H1 (cell line): ENCODE measurements at regions not wholly inside any gene's neighbourhood (a gene's known extent, or its start where the extent isn't known, plus 50 kb on each side); places are given as distances from the start of the nearest gene placed in this dataset.

Experiments
- CTCF ChIA-PET: fragments of 300-600 bp; sonication (Branson Sonifier 250); formaldehyde crosslinking; loops from one replicate; lab custom pipeline; 2021; ENCODE audit not compliant: partially characterized antibody; lab: Charles Lee
- POLR2A ChIA-PET: fragments of 300-600 bp; sonication (Branson Sonifier 250); formaldehyde crosslinking; loops from one replicate; lab custom pipeline; 2021; ENCODE audit warnings: inconsistent platforms; ENCODE audit not compliant: partially characterized antibody; lab: Charles Lee
- DNase-seq, 2 experiments: peaks; one replicate each; pipeline versions ENCODE4 v3.0.0 to v3.0.0-alpha.2; 2010 to 2022; ENCODE audit warnings: low spot score in 2 of 2, low read depth in 1 of 2, mixed read lengths in 1 of 2
- FAIRE-seq: peaks from 2 replicates; lab custom pipeline; 2011; peaks lifted over from hg19 to GRCh38; lab: Jason Lieb, UNC
- H2AFZ ChIP-seq: 2 replicates; pipeline ENCODE4 v1.8.1; 2012; ENCODE audit warnings: low read length, inconsistent platforms
- H2AK5ac ChIP-seq: 2 replicates; pipeline ENCODE4 v1.6.1; 2013; ENCODE audit warnings: low read depth, low read length
- H2BK120ac ChIP-seq: replicated peaks from 2 replicates; pipeline ENCODE3; 2013; ENCODE audit warnings: low read depth, low read length, inconsistent platforms
- H2BK12ac ChIP-seq: 2 replicates; pipeline ENCODE4 v1.6.1; 2013; ENCODE audit warnings: low read depth, low read length
- H2BK15ac ChIP-seq: 2 replicates; pipeline ENCODE4 v1.6.1; 2013; ENCODE audit warnings: low read length
- H2BK20ac ChIP-seq: 2 replicates; pipeline ENCODE4 v1.6.1; 2013; ENCODE audit warnings: low read length
- H2BK5ac ChIP-seq: 2 replicates; pipeline ENCODE4 v1.6.1; 2013; ENCODE audit warnings: low read depth, low read length
- H3K14ac ChIP-seq: 2 replicates; pipeline ENCODE4 v1.6.1; 2013; ENCODE audit warnings: inconsistent platforms; ENCODE audit not compliant: insufficient read length
- H3K18ac ChIP-seq: 2 replicates; pipeline ENCODE4 v1.6.1; 2013; ENCODE audit warnings: low read length; ENCODE audit errors: extremely low read depth
- H3K23ac ChIP-seq: 2 replicates; pipeline ENCODE4 v1.6.1; 2013; ENCODE audit warnings: inconsistent platforms; ENCODE audit not compliant: insufficient read length
- H3K23me2 ChIP-seq: 2 replicates; pipeline ENCODE4 v1.6.1; 2013; ENCODE audit warnings: low read depth, low read length
- H3K27ac ChIP-seq: 2 replicates; pipeline ENCODE4 v1.6.1; 2011; ENCODE audit warnings: low read depth, low read length, inconsistent platforms
- H3K27me3 ChIP-seq, 4 experiments: replicated peaks in 1 of 4; 1 replicate in 1 of 4; 2 replicates in 3 of 4; pipeline versions ENCODE4 v1.6.1 to v1.8.1; 2011 to 2013; ENCODE audit warnings: low read length in 3 of 4, mild to moderate bottlenecking in 3 of 4, inconsistent platforms in 2 of 4, mixed read lengths in 2 of 4, moderate library complexity in 1 of 4; ENCODE audit not compliant: control insufficient read depth in 3 of 4, insufficient read depth in 3 of 4; ENCODE audit errors: extremely low read depth in 1 of 4
- H3K36me3 ChIP-seq, 4 experiments: 2 replicates each; pipeline versions ENCODE4 v1.6.1 to v1.8.1; 2011 to 2013; ENCODE audit warnings: mild to moderate bottlenecking in 4 of 4, low read length in 3 of 4, moderate library complexity in 2 of 4, control low read depth in 1 of 4, inconsistent platforms in 1 of 4; ENCODE audit not compliant: insufficient read depth in 4 of 4, control insufficient read depth in 2 of 4
- H3K4ac ChIP-seq: replicated peaks from 2 replicates; pipeline ENCODE3; 2013; ENCODE audit warnings: low read length, low read depth, mixed read lengths, inconsistent platforms; ENCODE audit not compliant: insufficient read length
- H3K4me1 ChIP-seq, 4 experiments: replicated peaks in 1 of 4; 1 replicate in 1 of 4; 2 replicates in 3 of 4; pipeline versions ENCODE4 v1.6.1 to v1.8.1; 2011 to 2013; ENCODE audit warnings: low read length in 3 of 4, inconsistent platforms in 2 of 4, mixed read lengths in 1 of 4; ENCODE audit not compliant: insufficient read depth in 4 of 4, control insufficient read depth in 3 of 4
- H3K4me2 ChIP-seq, 2 experiments: 2 replicates each; pipeline versions ENCODE4 v1.6.1 to v1.8.1; 2011 to 2013; ENCODE audit warnings: low read depth in 2 of 2, low read length in 2 of 2, control low read depth in 1 of 2, inconsistent platforms in 1 of 2, mild to moderate bottlenecking in 1 of 2; ENCODE audit not compliant: insufficient read depth in 1 of 2
- H3K4me3 ChIP-seq, 4 experiments: fragments of 200-600, 300-600 bp in 1 of 4; sonication (generic), shearing (Covaris generic), sonication (Bioruptor Twin) in 1 of 4; 2 replicates each; pipeline versions ENCODE4 v1.5.1 to v1.8.1; 2011 to 2016; ENCODE audit warnings: low read length in 4 of 4, low read depth in 3 of 4, control low read depth in 2 of 4, inconsistent platforms in 2 of 4, mild to moderate bottlenecking in 2 of 4, mixed read lengths in 1 of 4, moderate library complexity in 1 of 4; ENCODE audit not compliant: insufficient read depth in 2 of 4; ENCODE audit errors: extremely low read depth in 1 of 4
- H3K56ac ChIP-seq: replicated peaks from 2 replicates; pipeline ENCODE3; 2013; ENCODE audit warnings: low read depth, mild to moderate bottlenecking, mixed read lengths, low read length, inconsistent platforms; ENCODE audit not compliant: insufficient read length
- H3K79me1 ChIP-seq: 2 replicates; pipeline ENCODE4 v1.6.1; 2013; ENCODE audit warnings: low read depth, low read length, control low read depth
- H3K79me2 ChIP-seq, 2 experiments: 2 replicates each; pipeline versions ENCODE4 v1.6.1 to v1.8.1; 2012 to 2013; ENCODE audit warnings: low read length in 2 of 2, mild to moderate bottlenecking in 2 of 2, inconsistent platforms in 1 of 2; ENCODE audit not compliant: insufficient read depth in 2 of 2, control insufficient read depth in 1 of 2
- H3K9ac ChIP-seq, 4 experiments: replicated peaks in 1 of 4; 1 replicate in 1 of 4; 2 replicates in 3 of 4; pipeline versions ENCODE4 v1.6.1 to v1.8.1; 2011 to 2013; ENCODE audit warnings: low read depth in 3 of 4, low read length in 3 of 4, control low read depth in 2 of 4, mild to moderate bottlenecking in 2 of 4, moderate library complexity in 2 of 4, inconsistent platforms in 1 of 4; ENCODE audit errors: extremely low read depth in 1 of 4
- H3K9me3 ChIP-seq, 2 experiments: 2 replicates each; pipeline versions ENCODE4 v1.6.1 to v1.8.1; 2012 to 2013; ENCODE audit warnings: mild to moderate bottlenecking in 2 of 2, moderate library complexity in 2 of 2, control low read depth in 1 of 2, inconsistent platforms in 1 of 2, low read depth in 1 of 2, low read length in 1 of 2, mixed read lengths in 1 of 2; ENCODE audit not compliant: insufficient read depth in 2 of 2
- H4K20me1 ChIP-seq, 2 experiments: replicated peaks in 1 of 2; 2 replicates each; pipeline versions ENCODE3 to v1.8.1; 2011 to 2013; ENCODE audit warnings: inconsistent platforms in 2 of 2, low read length in 2 of 2, mild to moderate bottlenecking in 1 of 2; ENCODE audit not compliant: insufficient read depth in 2 of 2, control insufficient read depth in 1 of 2
- H4K5ac ChIP-seq: 2 replicates; pipeline ENCODE4 v1.6.1; 2013; ENCODE audit warnings: low read length, low read depth, mixed read lengths, inconsistent platforms; ENCODE audit not compliant: insufficient read length
- H4K8ac ChIP-seq: 2 replicates; pipeline ENCODE4 v1.8.0; 2013; ENCODE audit warnings: mild to moderate bottlenecking, moderate library complexity, low read length, inconsistent platforms; ENCODE audit not compliant: insufficient read depth; ENCODE audit errors: extremely low read depth
- H4K91ac ChIP-seq: replicated peaks from 2 replicates; pipeline ENCODE3; 2013; ENCODE audit warnings: low read length, mixed read lengths, inconsistent platforms; ENCODE audit not compliant: insufficient read length
- CEBPB ChIP-seq: IDR thresholded peaks from 2 replicates; pipeline ENCODE4 v1.6.1; 2012; ENCODE audit warnings: low read depth, low read length
- CREB1 ChIP-seq: IDR thresholded peaks from 2 replicates; pipeline ENCODE4 v1.6.1; 2012; ENCODE audit warnings: inconsistent platforms
- CTCF ChIP-seq, 3 experiments: IDR thresholded peaks; 1 replicate in 2 of 3; 2 replicates in 1 of 3; pipeline versions ENCODE4 v1.5.1 to v1.6.1; 2011; ENCODE audit warnings: low read length in 3 of 3, mild to moderate bottlenecking in 3 of 3, inconsistent platforms in 2 of 3, low read depth in 1 of 3, moderate library complexity in 1 of 3; ENCODE audit not compliant: insufficient read depth in 1 of 3; ENCODE audit errors: control extremely low read depth in 1 of 3
- EP300 ChIP-seq, 2 experiments: IDR thresholded peaks; 1 replicate in 1 of 2; 2 replicates in 1 of 2; pipeline ENCODE4 v1.6.1; 2011 to 2012; ENCODE audit warnings: low read depth in 2 of 2, low read length in 2 of 2, mild to moderate bottlenecking in 2 of 2, borderline replicate concordance in 1 of 2, inconsistent platforms in 1 of 2, moderate library complexity in 1 of 2
- GABPA ChIP-seq: IDR thresholded peaks from 2 replicates; pipeline ENCODE4 v1.6.1; 2011; ENCODE audit warnings: mild to moderate bottlenecking, low read length, moderate library complexity, borderline replicate concordance; ENCODE audit not compliant: insufficient read depth
- HDAC2 ChIP-seq, 2 experiments: fragments of 300-600 bp in 1 of 2; sonication (generic) in 1 of 2; IDR thresholded peaks; 2 replicates each; pipeline ENCODE4 v1.6.1; 2011 to 2012; ENCODE audit warnings: low read depth in 2 of 2, low read length in 2 of 2, mild to moderate bottlenecking in 2 of 2, moderate library complexity in 2 of 2, borderline replicate concordance in 1 of 2, inconsistent platforms in 1 of 2
- JUN ChIP-seq: IDR thresholded peaks from 2 replicates; pipeline ENCODE4 v1.6.1; 2011; ENCODE audit warnings: low read depth, mild to moderate bottlenecking, improper control_type of control experiment, low read length
- KDM1A ChIP-seq: fragments of 200-600, 300-600 bp; sonication (generic); IDR thresholded peaks from 2 replicates; pipeline ENCODE4 v1.7.1; 2016; ENCODE audit warnings: mild to moderate bottlenecking, low read length, borderline replicate concordance
- RBBP5 ChIP-seq: IDR thresholded peaks from 2 replicates; pipeline ENCODE4 v1.7.1; 2012; ENCODE audit warnings: low read depth, mild to moderate bottlenecking, inconsistent platforms, low read length, moderate library complexity, borderline replicate concordance
- SIN3A ChIP-seq, 2 experiments: IDR thresholded peaks in 1 of 2; conservative IDR thresholded peaks in 1 of 2; 2 replicates each; pipeline ENCODE4 v1.6.1; 2011 to 2012; ENCODE audit warnings: low read length in 2 of 2, improper control_type of control experiment in 1 of 2, low read depth in 1 of 2, mild to moderate bottlenecking in 1 of 2
- SRF ChIP-seq: IDR thresholded peaks from 2 replicates; pipeline ENCODE4 v1.6.1; 2011; ENCODE audit warnings: mild to moderate bottlenecking, low read depth, low read length, moderate library complexity
- SUZ12 ChIP-seq: fragments of 200-600 bp; sonication (generic); IDR thresholded peaks from 2 replicates; pipeline ENCODE4 v1.6.1; 2012; ENCODE audit warnings: mild to moderate bottlenecking, inconsistent platforms, low read length, moderate library complexity, mixed read lengths
- WGBS, 2 experiments: shearing (Covaris generic) in 1 of 2; methylation state at CpG; one replicate each; pipeline versions ENCODE4 v1.1.6 to v1.1.7; 2013 to 2015; ENCODE audit warnings: low lambda C conversion rate in 2 of 2, mixed read lengths in 2 of 2, inconsistent platforms in 1 of 2, low coverage in 1 of 2, missing lambda C conversion rate in 1 of 2; ENCODE audit not compliant: insufficient replicate concordance in 2 of 2, insufficient coverage in 1 of 2, insufficient read length in 1 of 2; ENCODE audit errors: extremely low coverage in 1 of 2, missing lambda C conversion rate in 1 of 2; 5-methylcytosine and 5-hydroxymethylcytosine counted together

GRCh38 chrX:46184749-46185148, 360.5 kb downstream of the ZNF674 start:
- H3K9ac ChIP-seq = no peak overlapping the region
- H3K4ac ChIP-seq = no peak overlapping the region
- H3K79me1 ChIP-seq = no peaks in the 10 kb centered on the region
- no peak overlapping the region for H2BK15ac ChIP-seq
- DNase-seq (no peak), FAIRE-seq (no peak)
- H2BK120ac ChIP-seq = no peak overlapping the region
- H3K27me3 ChIP-seq = no peaks in the 10 kb centered on the region
- no peak overlapping the region for H3K14ac ChIP-seq
- no peaks in the 10 kb centered on the region for H4K20me1 ChIP-seq
- H2AFZ ChIP-seq = no peak overlapping the region
- no peak overlapping the region for H3K23ac ChIP-seq
- no peak overlapping the region for H3K27ac ChIP-seq
- no peak overlapping the region for H2BK5ac ChIP-seq
- no peak overlapping the region for H4K8ac ChIP-seq
- H3K4me2 ChIP-seq = no peak overlapping the region
- H2BK12ac ChIP-seq = no peak overlapping the region
- CTCF ChIA-PET = no interaction called here
- 92% methylated on average over 2 of the region's 2 CpGs; no CpG with 5 or more reads in 1 of the 2 experiments for WGBS, 2 experiments
- POLR2A ChIA-PET = no interaction called here
- no peak overlapping the region for H2BK20ac ChIP-seq
- H3K4me3 ChIP-seq = no peak overlapping the region
- no peak overlapping the region for H2AK5ac ChIP-seq
- H3K56ac ChIP-seq = no peak overlapping the region
- H3K4me1 ChIP-seq = no peaks in the 10 kb centered on the region
- no peaks in the 10 kb centered on the region for H3K9me3 ChIP-seq
- no peaks in the 10 kb centered on the region for H3K23me2 ChIP-seq
- H3K36me3 ChIP-seq = no peaks in the 10 kb centered on the region
- no peaks in the 10 kb centered on the region for H3K79me2 ChIP-seq
- H4K5ac ChIP-seq = no peak overlapping the region
- no peak overlapping the region for H3K18ac ChIP-seq
- no peak overlapping the region for H4K91ac ChIP-seq
- TF ChIP-seq SRF (no peak), GABPA (no peak), EP300 (IDR thresholded peaks at IDR 0.05; ENCODE audit: borderline replicate concordance in 1 of 2, low read depth in 2 of 2, low read length in 2 of 2) (no peak), CREB1 (no peak), CTCF (IDR thresholded peaks at IDR 0.05; ENCODE audit: control extremely low read depth in 1 of 3, insufficient read depth in 1 of 3, low read depth in 1 of 3, low read length in 3 of 3) (no peak), RBBP5 (no peak), SUZ12 (no peak), CEBPB (no peak), JUN (no peak), SIN3A (conservative IDR thresholded peaks at IDR 0.05 in 1 of 2, IDR thresholded peaks at IDR 0.05 in 1 of 2; ENCODE audit: low read depth in 1 of 2, low read length in 2 of 2) (no peak), KDM1A (no peak), HDAC2 (IDR thresholded peaks at IDR 0.05; ENCODE audit: borderline replicate concordance in 1 of 2, low read depth in 2 of 2, low read length in 2 of 2) (no peak)
